ENCODE measurements at regions not wholly inside any gene's neighbourhood (a gene's known extent, or its start where the extent isn't known, plus 50 kb on each side); places are given as distances from the start of the nearest gene placed in this dataset.
A peak's percentile ranks its signal among the peaks of the same experiment; 100 is the strongest.

DNA sequence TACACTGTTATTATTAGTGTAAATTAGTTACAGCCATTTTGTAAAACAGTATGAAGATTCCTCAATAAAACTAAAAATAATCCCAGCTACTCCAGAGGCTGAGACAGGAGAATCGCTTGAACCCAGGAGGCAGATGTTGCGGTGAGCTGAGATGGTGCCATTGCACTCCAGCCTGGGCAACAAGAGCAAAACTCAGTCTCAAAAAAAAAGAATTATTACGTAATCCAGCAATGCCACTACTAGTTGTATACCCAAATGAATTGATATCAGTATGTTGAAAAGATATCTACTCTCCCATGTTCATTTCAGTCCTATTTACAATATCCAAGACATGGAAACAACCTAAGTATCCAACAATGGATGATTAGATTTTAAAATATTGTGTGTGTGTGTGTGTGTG, 313.6 kb downstream of the EPHA4 start:
- no peak for DNase-seq (ENCODE audit: low read depth in 4 of 4, low spot score in 3 of 4)

DNA sequence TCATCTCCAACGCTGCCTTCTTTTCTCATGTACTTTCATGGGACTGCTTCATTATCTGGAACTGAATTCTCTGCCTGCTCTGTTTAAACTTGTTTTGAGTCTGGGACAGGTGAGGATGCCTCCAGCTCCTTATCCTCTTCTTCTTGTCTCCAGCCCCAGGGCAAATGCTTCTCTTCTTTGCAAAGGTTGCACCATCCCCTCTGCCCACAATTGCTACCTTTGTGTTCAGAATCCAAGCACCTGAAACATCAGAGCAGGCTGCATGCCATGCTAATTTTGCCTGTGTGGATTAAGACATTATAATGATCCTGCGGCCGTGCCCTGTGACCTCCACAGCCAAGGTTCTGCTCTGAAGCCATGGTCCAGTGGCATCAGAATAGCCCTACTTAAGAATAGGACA, 309.5 kb downstream of the EPHA4 start:
- DNase-seq (ENCODE audit: low read depth in 4 of 4, low spot score in 3 of 4), result no peak

DNA sequence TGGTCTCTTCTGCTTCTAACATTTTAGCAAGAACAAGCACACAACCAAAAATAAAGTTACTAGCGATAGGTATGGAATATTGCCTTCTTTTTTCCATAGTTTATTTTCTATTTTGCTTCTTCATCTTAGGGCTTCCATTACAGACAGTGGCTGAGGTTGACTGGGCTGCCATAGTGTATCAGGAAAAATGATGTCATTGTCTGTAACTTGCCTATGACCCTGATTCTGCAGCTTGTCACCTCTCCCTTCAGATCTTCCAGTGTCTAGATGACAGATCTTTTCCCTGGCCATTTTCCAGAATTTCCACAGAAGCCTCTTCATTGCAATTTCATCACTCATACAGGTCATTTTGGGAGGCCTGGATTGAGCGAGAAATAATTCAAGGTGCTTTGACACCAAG, 308.5 kb downstream of the EPHA4 start:
- no peak for DNase-seq (ENCODE audit: low read depth in 4 of 4, low spot score in 3 of 4)

DNA sequence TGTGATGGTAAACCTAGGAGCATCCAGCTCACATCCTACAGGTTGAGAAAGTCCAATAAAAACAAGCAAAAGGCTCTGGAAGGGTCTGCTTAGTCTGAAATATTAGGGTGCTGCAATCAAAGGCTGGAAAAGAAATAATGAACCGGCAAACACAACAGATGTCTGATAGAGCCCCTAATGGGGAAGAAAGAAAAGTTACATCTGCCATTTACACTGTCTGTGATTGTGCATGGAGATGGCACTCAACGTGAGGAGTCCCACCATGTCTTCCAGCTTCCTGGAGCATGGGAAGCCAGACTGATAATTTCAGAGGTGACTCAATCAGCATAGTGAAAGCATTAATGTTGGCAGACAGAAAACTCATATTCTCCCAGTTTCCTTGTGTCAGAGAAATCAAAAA, 307.8 kb downstream of the EPHA4 start:
- no peak for DNase-seq (ENCODE audit: low read depth in 4 of 4, low spot score in 3 of 4)

DNA sequence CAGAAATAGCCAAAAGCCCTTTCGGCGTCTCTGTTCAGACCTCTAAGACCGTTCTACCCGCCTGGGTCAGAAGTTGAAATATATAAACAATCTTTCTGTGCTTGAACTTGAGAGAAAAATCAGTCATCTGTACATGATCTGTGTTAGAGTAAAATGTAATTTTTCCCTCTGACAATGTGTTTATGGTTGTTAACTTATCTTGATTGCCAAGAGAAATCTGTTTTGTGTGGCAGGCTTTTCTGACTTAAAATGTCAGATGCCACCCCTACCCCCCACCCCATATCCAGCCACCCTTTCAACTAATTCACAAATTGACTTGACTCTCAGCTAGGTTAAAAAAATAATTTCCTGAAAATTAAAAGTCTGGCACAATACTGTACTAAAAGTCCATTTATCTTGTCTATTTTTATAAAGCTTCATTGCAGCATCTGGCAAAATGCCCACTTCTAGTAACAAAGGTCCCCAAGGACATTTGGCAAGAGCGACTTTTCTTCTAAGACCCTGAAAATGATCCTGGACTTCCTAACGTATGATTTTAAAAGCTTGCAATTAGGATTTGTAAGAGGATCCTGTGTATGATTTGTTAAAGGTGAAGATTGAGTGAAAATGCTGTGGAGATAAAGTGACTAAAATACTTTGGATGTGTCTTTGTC, 304.2 kb downstream of the EPHA4 start:
- DNase-seq (ENCODE audit: low read depth in 4 of 4, low spot score in 3 of 4), result no peak

DNA sequence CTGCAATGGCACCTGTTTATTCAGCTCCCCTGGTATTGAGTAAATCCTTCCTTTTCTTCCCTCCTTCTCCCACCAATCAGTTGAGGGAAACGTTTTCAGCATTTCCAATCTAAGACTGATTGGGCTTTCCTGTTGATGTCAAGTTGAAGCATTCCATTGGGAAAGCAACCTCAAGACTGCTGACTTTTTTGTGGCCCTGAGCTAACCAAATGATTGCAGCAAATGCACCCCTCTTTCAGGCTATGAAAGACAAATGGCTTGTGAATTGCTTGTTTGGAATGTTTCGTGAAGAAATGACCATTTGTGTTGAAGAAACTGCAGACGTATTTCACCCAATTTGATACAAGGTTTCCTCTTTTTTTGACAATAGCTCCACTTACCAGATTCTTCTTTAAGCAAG, 303.5 kb downstream of the EPHA4 start:
- no peak for DNase-seq (ENCODE audit: low read depth in 4 of 4, low spot score in 3 of 4)

DNA sequence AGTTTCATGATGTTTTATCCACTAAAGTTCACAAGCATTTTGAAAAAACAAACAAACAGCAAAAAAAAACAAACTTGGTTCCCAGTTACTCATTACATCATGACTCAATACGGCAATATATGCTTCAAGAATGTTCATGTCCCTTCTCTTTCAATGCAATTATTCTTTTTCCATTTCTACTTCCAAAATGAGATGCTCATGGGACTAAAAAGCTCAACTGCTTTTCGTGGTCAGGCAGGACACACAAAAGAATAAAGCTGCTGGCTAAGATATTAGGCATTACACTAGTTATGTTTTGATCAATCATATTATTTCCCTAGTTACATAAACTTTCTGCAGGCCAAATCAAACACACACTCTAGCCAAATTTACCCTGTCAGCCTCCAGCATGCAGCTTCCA, 301.3 kb downstream of the EPHA4 start:
- DNase-seq (ENCODE audit: low read depth in 4 of 4, low spot score in 3 of 4), result no peak

DNA sequence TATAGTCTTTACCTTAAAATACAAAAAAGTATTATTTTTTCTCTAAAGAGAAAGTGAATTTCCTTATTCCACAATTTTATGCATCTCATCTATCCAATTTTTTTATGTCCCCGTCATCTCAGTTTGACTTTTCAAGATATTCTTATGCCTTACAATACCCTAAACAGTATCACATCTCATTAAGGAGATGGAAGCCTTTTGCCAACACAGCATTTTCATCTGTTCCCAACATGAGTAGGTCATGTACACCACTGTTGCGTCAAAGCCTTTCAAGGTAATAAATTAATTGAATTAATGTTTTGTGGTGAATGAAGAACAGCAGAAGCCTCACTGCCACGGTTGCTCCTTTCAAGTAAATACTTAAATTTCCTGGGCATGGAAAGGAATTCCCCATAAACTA, 299.4 kb downstream of the EPHA4 start:
- DNase-seq (ENCODE audit: low read depth in 4 of 4, low spot score in 3 of 4), result no peak

DNA sequence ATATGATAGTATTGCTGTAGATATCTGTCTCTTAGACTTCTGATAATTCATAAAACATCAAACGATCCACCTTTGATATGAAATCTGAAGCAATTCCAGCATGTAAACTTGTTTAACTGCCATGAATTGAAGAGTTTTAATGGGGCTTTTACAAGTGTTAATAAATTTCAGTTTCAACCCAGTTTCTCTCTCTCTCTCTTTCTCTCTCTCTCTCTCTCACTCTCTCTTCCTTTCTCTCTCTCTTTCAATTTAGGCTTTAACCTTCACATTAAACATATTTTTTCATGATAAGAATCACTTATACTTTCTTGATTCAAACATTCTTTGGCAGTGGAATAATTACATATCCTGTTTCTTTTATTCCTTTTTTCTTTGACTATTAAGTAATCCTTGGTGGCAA, 296.1 kb downstream of the EPHA4 start:
- DNase-seq (ENCODE audit: low read depth in 4 of 4, low spot score in 3 of 4), result no peak

DNA sequence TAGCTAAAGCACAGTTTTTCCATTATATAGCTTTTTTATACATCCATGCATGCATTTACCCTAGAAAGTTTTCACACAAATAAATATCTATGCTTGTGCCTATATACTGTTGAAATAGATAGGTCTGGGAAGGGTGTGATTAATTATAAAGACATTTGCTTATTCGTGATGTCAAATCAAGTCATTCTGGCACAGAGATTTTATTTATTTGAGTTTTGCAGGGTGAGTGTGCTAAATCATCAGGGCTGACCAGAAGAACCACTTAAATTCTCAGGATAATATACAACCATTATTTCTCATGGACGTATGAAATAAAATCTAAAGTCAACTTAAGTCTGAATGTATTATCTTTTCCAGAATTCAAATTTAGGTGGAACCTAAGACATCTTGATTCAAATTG, 295.5 kb downstream of the EPHA4 start:
- no peak for DNase-seq (ENCODE audit: low read depth in 4 of 4, low spot score in 3 of 4)

DNA sequence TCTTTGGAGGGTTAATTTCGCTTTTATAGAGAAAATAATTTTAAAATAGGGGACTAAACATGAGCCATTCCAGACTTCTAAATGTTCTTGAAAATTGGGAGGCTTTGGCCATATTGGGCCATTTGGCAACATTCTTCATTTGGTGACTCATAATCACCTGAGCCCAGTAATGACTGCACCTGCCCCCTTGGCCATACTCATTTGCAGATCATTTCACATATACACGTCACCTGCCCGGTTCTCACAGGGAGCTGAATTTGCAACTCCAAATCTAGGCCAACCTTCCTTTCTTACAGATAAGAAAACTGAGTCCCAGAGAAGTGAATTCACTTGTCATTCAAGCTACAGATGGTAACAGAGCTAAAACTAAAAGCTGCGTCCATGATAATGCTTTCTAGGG, 289.7 kb downstream of the EPHA4 start:
- no peak for DNase-seq (ENCODE audit: low read depth in 4 of 4, low spot score in 3 of 4)

DNA sequence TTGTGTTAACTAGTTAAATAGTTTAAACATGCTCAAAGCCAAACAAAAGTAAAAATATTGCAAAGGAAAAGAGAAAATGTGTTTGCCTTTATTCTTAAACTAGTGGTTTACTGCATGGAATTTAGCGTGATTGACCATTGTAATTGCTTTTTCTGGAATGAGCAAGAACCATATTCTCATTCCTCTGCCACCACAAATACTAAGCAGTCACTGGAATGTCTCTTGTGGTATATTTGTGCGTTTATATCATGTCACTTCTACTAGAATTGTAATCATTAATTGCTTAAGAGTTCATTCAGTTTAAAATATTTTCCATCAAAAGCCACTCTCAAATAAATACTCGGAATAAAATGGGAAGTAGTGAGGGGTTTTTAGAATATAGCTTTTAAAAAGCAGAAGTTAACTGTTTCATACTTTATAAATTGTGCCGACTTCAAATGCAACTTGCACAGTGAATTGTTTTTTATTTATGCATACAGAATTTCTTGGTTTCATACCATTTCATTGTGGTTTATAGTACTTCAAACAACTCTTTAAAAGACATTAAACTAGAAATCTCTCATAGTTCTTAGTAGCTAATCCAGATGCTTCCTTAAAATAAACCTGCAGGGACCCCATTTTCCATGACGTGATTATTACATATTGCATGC, 288.1 kb downstream of the EPHA4 start:
- DNase-seq (ENCODE audit: low read depth in 4 of 4, low spot score in 3 of 4), result no peak

DNA sequence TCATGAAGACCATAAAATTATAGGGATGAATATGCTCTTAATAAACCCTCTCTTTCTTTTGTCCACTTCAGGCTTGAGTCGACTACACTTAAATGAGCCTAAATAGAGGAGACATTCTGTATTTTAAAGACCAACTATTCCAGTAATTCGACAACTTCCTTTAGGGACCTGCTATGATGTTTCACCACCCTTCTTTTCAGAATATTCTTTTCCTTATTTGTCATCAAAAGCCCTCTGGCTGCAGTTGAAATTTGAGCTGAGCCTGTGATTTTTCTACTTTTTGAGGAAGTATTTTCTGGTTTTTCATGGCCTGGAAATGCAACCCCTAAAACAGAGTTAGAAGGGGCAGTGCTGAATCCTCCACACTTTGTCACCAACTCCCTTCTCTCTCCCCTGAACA, 287.0 kb downstream of the EPHA4 start:
- DNase-seq (ENCODE audit: low read depth in 4 of 4, low spot score in 3 of 4), result no peak

DNA sequence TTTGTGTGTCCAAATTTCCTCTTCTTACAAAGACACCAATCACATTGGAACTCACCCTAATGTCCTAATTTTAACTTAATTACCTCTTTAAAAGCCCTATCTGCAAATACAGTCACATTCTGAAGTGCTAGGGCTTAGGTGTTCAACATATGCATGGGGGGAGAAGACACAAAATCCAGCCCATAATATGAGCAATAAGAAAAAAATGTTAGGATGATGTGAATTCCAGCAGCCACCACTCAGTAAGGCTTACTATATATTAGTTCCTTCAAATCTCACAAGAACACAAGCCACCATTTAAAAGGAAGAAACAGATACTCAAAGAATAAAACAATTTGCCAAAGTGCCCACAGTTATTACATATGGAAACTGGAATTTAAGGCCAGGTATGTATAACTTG, 285.7 kb downstream of the EPHA4 start:
- DNase-seq (ENCODE audit: low read depth in 4 of 4, low spot score in 3 of 4), result no peak

DNA sequence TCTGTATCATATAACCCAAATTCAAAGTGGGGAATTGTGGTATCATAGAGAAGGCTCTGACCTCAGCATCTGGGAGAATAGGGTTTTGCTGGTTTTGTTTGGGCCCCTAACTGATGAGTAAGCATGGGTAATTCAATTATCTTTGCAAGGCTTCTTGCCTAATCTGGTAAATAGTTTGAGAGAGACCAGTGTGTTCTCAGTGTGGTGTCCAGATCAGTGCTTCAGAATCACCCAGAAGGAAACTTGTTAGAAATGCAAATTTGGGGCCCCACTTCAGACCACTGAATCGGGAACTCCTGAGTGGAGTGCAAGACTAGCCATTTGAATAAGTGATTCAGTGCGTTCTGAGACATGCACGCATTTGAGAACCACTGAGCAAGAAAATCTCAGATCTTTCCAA, 282.7 kb downstream of the EPHA4 start:
- no peak for DNase-seq (ENCODE audit: low read depth in 4 of 4, low spot score in 3 of 4)

DNA sequence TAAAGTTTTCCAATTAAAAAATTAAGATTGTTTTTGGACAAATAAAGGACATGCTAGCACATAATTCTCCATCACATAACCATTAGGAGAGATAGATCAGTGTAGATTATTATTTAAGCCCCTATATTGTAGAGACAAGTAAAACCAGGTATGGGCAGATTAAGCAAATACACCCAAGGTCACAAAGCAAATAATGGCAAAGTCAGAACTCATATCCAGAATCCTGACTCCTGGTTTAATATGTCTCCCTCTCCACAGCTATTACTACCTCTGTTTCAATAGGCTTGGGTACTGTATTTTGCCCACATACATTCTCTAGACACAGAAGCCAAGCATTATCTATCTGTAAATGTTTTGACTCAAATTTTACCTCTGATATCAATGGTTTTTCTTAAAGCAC, 282.3 kb downstream of the EPHA4 start:
- no peak for DNase-seq (ENCODE audit: low read depth in 4 of 4, low spot score in 3 of 4)

DNA sequence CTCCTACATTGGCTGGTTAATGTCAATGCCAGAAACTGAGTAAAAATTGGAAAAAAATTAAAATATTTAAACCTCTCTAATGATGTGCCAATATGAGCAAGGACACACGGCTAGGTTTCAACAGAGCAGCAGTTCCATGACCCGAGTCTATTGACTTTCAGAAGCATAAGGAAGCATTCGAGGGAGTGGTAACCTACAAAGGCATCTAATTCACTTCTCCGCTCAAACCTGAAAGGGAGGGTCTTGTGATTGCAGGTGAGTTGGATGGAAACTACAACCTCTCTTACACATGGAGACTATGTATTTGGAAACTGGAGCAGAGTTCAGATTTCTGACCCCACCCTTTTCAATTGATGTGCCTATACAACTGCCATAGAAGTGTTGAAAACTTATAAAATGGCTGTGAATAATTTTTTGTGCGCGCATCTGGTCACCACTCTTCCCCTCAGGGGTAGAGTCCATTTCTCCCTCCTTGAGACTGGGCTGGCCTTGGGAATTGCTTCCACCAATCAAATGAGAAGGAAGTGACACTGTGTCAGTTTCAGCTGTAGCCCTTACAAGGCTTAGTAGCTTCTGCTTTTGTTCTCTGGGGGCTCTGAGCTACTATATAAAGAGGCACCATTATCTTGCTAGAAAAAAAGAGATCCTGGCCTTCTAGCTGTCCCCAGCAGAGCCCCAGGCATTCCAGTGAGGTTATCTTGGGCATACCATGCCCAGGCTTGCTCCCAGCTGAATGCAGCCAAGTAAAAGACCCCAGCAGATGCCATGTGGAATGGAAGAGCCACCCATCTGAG, 278.0 kb downstream of the EPHA4 start:
- DNase-seq (ENCODE audit: low read depth in 4 of 4, low spot score in 3 of 4), result no peak

DNA sequence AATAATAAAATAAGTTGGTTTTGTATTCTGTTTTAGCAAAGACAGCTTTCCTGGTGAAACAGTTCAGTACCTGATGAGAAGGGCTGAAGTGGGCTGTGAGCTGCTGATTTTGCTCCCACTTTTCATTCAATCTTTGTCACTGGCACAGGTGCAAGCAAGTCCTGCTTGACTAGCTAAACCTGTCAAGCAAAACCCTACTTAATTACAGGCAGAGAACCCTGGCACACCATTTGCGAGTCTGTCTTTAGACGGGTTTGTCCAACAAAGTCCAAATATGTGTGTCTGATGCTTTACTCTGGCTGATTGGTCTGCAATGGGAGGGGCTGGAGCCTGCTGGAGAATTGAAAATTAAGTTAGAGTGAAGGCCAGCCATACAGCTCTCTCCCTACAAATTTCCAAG, 267.2 kb downstream of the EPHA4 start:
- peak in 1 of 4 donors; percentile 25 for DNase-seq (ENCODE audit: low read depth in 4 of 4, low spot score in 3 of 4)

DNA sequence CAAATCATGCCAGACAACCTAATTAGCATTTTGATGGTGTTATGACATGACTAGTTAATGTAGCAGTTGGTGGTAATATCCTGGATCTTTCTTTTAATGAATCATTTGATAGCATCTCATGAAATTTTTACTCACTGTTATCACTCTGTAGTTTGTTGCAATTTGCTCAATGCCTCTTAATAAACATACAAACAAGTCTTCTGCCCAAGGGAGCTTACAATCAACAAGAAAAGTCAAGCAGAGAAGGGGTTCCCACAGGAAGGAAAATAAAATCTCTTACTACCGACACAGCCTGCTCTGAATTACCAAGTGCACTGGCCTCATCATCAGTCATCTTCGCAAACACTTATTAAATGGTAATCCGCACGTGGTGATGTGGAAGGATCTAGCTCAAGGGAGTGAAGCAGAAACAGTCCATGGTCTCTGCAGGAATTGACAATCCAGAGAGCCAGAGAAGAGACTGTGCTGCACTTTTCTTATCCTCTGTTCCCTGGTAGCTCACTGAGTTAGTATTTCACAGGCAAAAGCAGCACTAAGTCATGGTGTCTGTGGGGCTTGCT, 263.5 kb downstream of the EPHA4 start:
- DNase-seq (ENCODE audit: low read depth in 4 of 4, low spot score in 3 of 4), result no peak

DNA sequence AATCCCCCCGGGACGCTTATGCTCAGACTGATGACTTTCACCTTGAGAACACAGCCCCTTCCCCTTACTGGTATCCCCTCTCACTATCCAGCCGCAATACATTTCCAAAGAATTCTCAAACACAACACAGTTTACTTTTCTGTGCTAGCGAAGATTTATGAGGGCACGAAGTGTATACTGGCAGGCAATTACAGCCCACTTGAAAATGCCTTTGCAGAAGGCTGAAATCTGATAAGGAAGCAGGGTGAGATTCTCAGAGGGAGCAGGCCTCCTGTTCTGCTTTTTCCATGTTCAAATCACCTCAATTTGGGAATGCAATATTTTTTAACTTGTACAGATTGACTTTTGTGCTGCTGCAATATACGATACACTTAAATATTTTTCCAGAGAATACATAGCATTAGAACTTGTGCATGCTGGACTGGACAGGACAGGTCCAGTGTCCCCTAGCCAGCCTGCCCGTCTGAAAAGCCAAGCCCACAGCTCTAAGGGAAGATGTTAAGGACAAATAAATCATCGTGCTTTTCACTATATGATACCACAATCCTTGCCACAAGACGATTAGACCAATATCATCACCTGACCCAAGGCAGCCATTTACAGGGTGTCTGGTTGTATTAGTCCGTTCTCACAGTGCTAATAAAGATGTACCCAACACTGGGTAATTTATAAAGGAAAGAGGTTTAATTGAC, 262.1 kb downstream of the EPHA4 start:
- DNase-seq (ENCODE audit: low read depth in 4 of 4, low spot score in 3 of 4), result peak in 1 of 4 donors; percentile 40

DNA sequence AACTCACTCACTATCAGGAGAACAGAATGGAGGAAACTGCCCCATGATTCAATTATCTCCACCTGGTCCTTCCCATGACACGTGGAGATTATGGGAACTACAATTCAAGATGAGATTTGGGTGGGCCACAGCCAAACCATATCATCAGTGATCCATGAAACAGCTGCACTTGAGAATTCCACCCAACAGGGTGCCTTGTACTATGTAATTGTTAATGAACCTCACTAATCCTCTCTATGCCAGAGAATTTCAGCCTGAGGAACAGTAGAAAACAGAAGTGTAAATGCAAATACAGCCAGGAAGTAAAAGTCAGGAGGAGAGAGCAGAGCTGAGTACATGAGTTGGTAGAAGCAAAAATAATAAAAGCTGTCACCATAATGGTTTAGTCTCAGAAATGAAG, 261.4 kb downstream of the EPHA4 start:
- DNase-seq (ENCODE audit: low read depth in 4 of 4, low spot score in 3 of 4), result no peak

All from right renal pelvis (tissue), 4 donors.